T-helper 2 cell treated with Interferon-gamma antibody and Interleukin-4, amounts not matched to agents 5 μg/mL and 100 μg/mL, for 36 hours (primary cell): ENCODE measurements at regions not wholly inside any gene's neighbourhood (a gene's known extent, or its start where the extent isn't known, plus 50 kb on each side); places are given as distances from the start of the nearest gene placed in this dataset.

Source experiments
- DNase-seq: peaks from one replicate; pipeline ENCODE4 v3.0.0; 2021; ENCODE audit warnings: low spot score
- H3K27ac Mint-ChIP-seq: one replicate; pipeline ENCODE4 v1.8.0; 2021; ENCODE audit warnings: mild to moderate bottlenecking, mixed read lengths
- H3K27me3 Mint-ChIP-seq: one replicate; pipeline ENCODE4 v1.8.0; 2021; ENCODE audit warnings: low read depth, mixed read lengths
- H3K36me3 Mint-ChIP-seq: one replicate; pipeline ENCODE4 v1.8.0; 2021; ENCODE audit warnings: low read depth, mixed read lengths
- H3K4me1 Mint-ChIP-seq: one replicate; pipeline ENCODE4 v1.8.0; 2021; ENCODE audit warnings: low read depth, mixed read lengths
- H3K4me3 Mint-ChIP-seq: one replicate; pipeline ENCODE4 v1.8.0; 2022; ENCODE audit warnings: mild to moderate bottlenecking, moderate library complexity, mixed read lengths
- H3K9me3 Mint-ChIP-seq: one replicate; pipeline ENCODE4 v1.8.0; 2021; ENCODE audit warnings: mixed read lengths

DNA sequence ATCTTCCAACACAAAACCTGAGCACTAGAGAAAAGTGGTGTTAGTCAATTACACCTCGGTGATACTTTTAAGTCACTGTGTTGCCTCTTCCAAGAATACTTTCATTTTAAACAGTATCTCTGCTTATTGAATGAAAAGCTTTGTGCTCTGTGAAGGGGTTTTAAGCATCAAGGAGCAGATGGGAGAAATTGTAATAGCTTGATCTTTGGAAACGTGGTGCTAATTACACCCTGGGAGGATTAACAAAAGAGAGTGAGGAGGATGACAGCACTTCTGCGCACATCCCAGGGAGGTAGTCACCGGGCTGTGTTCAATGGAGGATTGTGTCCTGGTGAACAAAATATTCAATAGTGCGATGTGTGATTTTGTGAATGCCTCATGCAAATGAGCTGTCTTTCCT, 477.4 kb upstream of the ADAMTS16 start:
- Mint-ChIP-seq H3K27ac (no peak overlapping the region), H3K36me3 (no peaks in the 10 kb centered on the region), H3K4me1 (no peaks in the 10 kb centered on the region), H3K9me3 (peaks cover 47% of the 10 kb centered on the region), H3K27me3 (no peaks in the 10 kb centered on the region), H3K4me3 (no peak overlapping the region)
- DNase-seq = no peak

- H3K36me3 Mint-ChIP-seq = no peaks in the 10 kb centered on the region
- no peak overlapping the region for H3K27ac Mint-ChIP-seq
- DNase-seq = no peak
- H3K4me3 Mint-ChIP-seq = no peak overlapping the region
- no peaks in the 10 kb centered on the region for H3K4me1 Mint-ChIP-seq
- no peaks in the 10 kb centered on the region for H3K27me3 Mint-ChIP-seq
- H3K9me3 Mint-ChIP-seq = peaks cover 33% of the 10 kb centered on the region
Observed at GRCh38 chr5:4665911-4666310, 474.2 kb upstream of the ADAMTS16 start.

- no peaks in the 10 kb centered on the region for H3K36me3 Mint-ChIP-seq
- no peak for DNase-seq
- H3K9me3 Mint-ChIP-seq = peaks cover 18% of the 10 kb centered on the region
- H3K27me3 Mint-ChIP-seq = no peaks in the 10 kb centered on the region
- no peak overlapping the region for H3K4me3 Mint-ChIP-seq
- H3K4me1 Mint-ChIP-seq = no peaks in the 10 kb centered on the region
- no peak overlapping the region for H3K27ac Mint-ChIP-seq
Observed at GRCh38 chr5:4674166-4674565, 466.0 kb upstream of the ADAMTS16 start.

GRCh38 chr5:4676934-4677333, 463.2 kb upstream of the ADAMTS16 start:
- Mint-ChIP-seq H3K27ac (no peak overlapping the region), H3K4me1 (no peaks in the 10 kb centered on the region), H3K36me3 (no peaks in the 10 kb centered on the region), H3K4me3 (no peak overlapping the region), H3K9me3 (peaks cover 31% of the 10 kb centered on the region), H3K27me3 (no peaks in the 10 kb centered on the region)
- DNase-seq = no peak

- Mint-ChIP-seq H3K4me3 (no peak overlapping the region), H3K27ac (no peak overlapping the region), H3K4me1 (no peaks in the 10 kb centered on the region), H3K36me3 (no peaks in the 10 kb centered on the region), H3K27me3 (no peaks in the 10 kb centered on the region), H3K9me3 (peaks cover 42% of the 10 kb centered on the region)
- no peak for DNase-seq
Observed at GRCh38 chr5:4684946-4685345, 455.2 kb upstream of the ADAMTS16 start.

GRCh38 chr5:4698596-4698995, 441.5 kb upstream of the ADAMTS16 start:
- no peak for DNase-seq
- H3K4me1 Mint-ChIP-seq = no peaks in the 10 kb centered on the region
- no peaks in the 10 kb centered on the region for H3K27me3 Mint-ChIP-seq
- no peak overlapping the region for H3K27ac Mint-ChIP-seq
- peaks cover 24% of the 10 kb centered on the region for H3K9me3 Mint-ChIP-seq
- no peaks in the 10 kb centered on the region for H3K36me3 Mint-ChIP-seq
- H3K4me3 Mint-ChIP-seq = no peak overlapping the region

- Mint-ChIP-seq H3K4me3 (no peak overlapping the region), H3K9me3 (peaks cover 19% of the 10 kb centered on the region), H3K4me1 (no peaks in the 10 kb centered on the region), H3K27me3 (no peaks in the 10 kb centered on the region), H3K36me3 (no peaks in the 10 kb centered on the region), H3K27ac (no peak overlapping the region)
- no peak for DNase-seq
Observed at GRCh38 chr5:4699592-4699991, 440.5 kb upstream of the ADAMTS16 start.

DNA sequence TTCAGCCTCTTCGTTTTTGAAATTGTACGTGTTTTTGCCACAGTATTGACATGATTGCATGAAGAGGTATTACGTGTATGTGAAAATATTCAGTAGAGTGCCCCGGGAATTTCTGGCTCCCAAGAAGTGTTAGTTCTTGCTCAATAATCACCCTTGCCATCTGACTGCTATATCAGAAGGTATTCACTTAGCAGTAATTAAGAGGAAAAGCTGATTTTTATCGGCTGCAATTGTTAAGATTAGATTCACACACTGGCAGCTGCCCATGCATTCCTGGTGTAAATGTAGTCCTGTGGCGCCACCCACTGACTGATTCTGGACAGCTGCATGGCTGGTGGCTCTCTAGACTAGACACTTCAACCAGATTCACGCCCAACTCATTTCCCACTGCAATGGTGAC, 440.1 kb upstream of the ADAMTS16 start:
- no peaks in the 10 kb centered on the region for H3K27me3 Mint-ChIP-seq
- H3K4me1 Mint-ChIP-seq = no peaks in the 10 kb centered on the region
- H3K9me3 Mint-ChIP-seq = peaks cover 14% of the 10 kb centered on the region
- DNase-seq = no peak
- no peaks in the 10 kb centered on the region for H3K36me3 Mint-ChIP-seq
- H3K27ac Mint-ChIP-seq = no peak overlapping the region
- H3K4me3 Mint-ChIP-seq = no peak overlapping the region

GRCh38 chr5:4700871-4701270, 439.3 kb upstream of the ADAMTS16 start:
- DNase-seq = no peak
- Mint-ChIP-seq H3K27me3 (no peaks in the 10 kb centered on the region), H3K27ac (no peak overlapping the region), H3K4me3 (no peak overlapping the region), H3K36me3 (no peaks in the 10 kb centered on the region), H3K9me3 (peaks cover 9% of the 10 kb centered on the region), H3K4me1 (no peaks in the 10 kb centered on the region)

DNA sequence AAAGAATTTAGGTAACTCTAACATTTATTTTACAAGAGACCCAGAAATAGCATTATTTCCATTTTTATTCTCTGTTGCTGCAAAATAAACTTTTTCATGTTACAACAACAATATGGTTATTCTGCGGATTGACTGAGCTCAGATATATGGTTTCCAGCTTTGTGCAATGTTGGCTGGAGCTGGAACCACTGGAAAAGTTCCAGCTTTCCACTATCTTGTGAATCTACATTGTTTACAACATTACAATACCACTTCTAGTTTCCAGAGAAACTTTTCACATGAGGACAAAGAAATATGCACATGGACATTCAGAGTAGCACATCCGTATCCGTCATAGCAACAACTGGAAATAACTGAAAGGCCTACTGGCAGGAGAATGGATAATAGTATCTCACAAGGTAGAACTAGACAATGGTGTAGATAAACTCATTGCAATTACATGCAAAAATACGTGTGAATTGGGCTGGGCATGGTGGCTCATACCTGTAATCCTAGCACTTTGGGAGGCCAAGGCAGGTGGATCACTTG, 436.1 kb upstream of the ADAMTS16 start:
- Mint-ChIP-seq H3K4me1 (no peaks in the 10 kb centered on the region), H3K27ac (no peak overlapping the region), H3K9me3 (peaks cover 22% of the 10 kb centered on the region), H3K4me3 (no peak overlapping the region), H3K36me3 (no peaks in the 10 kb centered on the region), H3K27me3 (no peaks in the 10 kb centered on the region)
- no peak for DNase-seq

DNA sequence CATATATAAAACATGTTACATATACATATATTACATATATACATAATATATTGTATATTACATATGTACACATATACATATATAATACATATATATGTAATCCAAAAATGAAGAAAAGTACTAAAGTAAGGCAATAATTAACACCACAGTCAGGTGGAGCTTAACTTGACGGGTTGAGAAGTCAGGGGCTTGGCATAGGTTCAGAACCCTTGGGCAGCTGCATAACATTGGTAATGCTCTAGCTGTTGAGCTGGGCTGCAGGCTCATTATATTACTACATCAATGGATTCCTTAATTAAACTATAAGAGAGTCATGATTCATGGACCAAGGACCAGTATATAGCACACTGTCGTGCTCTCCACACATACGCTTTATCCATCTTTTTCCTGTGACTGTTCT, 435.2 kb upstream of the ADAMTS16 start:
- H3K27ac Mint-ChIP-seq = no peak overlapping the region
- H3K9me3 Mint-ChIP-seq = peaks cover 19% of the 10 kb centered on the region
- H3K4me1 Mint-ChIP-seq = no peaks in the 10 kb centered on the region
- H3K27me3 Mint-ChIP-seq = no peaks in the 10 kb centered on the region
- H3K4me3 Mint-ChIP-seq = no peak overlapping the region
- no peaks in the 10 kb centered on the region for H3K36me3 Mint-ChIP-seq
- DNase-seq = no peak

DNA sequence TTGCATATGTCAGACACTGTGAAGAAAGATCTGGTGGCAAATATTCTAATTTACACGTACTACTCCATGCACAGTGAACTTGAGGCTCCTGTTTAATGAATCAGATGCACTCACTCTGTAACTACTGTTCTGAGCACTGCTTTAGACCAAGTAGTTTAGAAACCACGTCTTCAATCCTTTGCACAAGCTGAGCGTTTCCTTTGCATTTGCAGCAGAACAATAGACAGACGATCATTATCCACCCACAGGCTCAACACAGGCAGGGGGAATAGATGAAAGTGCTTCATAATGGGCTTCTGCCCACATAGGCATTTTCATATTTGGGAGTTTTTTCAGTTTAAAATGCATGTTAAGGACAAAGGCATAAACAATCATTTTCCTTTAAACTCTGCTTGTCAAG, 423.3 kb upstream of the ADAMTS16 start:
- Mint-ChIP-seq H3K27me3 (no peaks in the 10 kb centered on the region), H3K4me3 (no peak overlapping the region), H3K9me3 (peaks cover 41% of the 10 kb centered on the region), H3K4me1 (no peaks in the 10 kb centered on the region), H3K36me3 (no peaks in the 10 kb centered on the region), H3K27ac (no peak overlapping the region)
- no peak for DNase-seq

DNA sequence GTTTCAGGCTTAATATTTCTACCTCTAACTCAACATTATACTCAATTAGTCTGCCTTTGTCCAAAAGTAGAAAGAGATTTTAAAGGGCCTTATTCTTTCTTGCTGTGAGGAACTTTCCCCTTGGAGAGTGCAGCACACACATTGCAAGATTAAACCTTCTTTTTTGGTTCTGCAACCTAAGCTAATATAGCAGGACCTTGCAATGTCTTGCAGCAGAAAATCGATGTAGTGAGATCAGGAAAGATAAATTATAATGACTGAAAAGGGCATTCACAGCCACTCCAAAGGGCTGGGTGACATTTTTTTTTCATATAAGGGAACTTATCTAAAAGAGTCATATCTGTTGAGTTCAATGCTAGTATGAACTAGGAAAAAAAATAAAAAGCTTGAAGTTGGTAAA, 422.7 kb upstream of the ADAMTS16 start:
- Mint-ChIP-seq H3K27ac (no peak overlapping the region), H3K36me3 (no peaks in the 10 kb centered on the region), H3K9me3 (peaks cover 34% of the 10 kb centered on the region), H3K4me3 (no peak overlapping the region), H3K27me3 (no peaks in the 10 kb centered on the region), H3K4me1 (no peaks in the 10 kb centered on the region)
- no peak for DNase-seq

GRCh38 chr5:4720831-4721230, 419.3 kb upstream of the ADAMTS16 start:
- Mint-ChIP-seq H3K36me3 (no peaks in the 10 kb centered on the region), H3K9me3 (peaks cover 24% of the 10 kb centered on the region), H3K4me1 (no peaks in the 10 kb centered on the region), H3K27ac (no peak overlapping the region), H3K4me3 (no peak overlapping the region), H3K27me3 (no peaks in the 10 kb centered on the region)
- DNase-seq = no peak

DNA sequence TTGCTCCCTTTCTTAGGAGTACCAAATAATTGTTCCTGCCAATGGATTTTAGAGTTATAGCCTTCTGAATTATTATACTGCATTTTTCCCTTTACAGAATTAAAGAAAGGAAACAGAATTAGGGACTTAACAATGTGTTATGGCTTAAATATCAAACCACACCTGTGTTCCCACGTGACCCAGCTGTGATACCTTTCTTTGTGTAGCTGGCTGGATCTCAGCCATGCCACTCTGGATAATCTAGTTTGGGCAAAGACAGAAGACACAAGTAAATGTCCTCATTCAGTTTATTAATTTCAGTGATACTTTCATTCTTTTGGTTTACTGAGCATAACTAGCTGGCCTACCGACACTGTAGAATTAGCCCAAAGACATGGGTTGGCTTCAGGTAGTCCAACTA, 417.2 kb upstream of the ADAMTS16 start:
- H3K36me3 Mint-ChIP-seq = no peaks in the 10 kb centered on the region
- H3K4me3 Mint-ChIP-seq = no peak overlapping the region
- H3K27me3 Mint-ChIP-seq = no peaks in the 10 kb centered on the region
- no peaks in the 10 kb centered on the region for H3K4me1 Mint-ChIP-seq
- no peak for DNase-seq
- no peak overlapping the region for H3K27ac Mint-ChIP-seq
- peaks cover 25% of the 10 kb centered on the region for H3K9me3 Mint-ChIP-seq
